ENCODE measurements at regions not wholly inside any gene's neighbourhood (a gene's known extent, or its start where the extent isn't known, plus 50 kb on each side); places are given as distances from the start of the nearest gene placed in this dataset.

DNA sequence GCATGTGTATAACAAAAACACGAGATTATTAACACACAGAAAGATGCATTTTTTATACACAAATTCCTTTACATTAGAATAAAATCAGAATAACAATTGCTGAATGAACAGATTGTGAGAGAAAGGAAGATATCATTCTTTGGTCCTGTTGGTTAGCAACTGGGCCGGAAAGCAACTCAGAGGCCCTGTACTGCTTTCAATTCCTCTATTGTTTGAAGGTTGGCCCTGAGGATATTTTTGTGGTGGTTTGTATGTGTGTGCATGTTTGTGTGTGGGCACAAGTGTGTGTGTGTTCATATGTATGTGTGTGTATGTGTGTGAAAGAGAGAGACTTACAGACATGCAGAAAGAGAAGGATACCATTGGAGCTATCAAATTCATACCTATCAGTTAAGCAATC lies 356.8 kb upstream of the DMAC1 start:
- no peak overlapping the region for H3K4ac ChIP-seq (ENCODE audit: low read depth, low read length)
- H3K9me3 ChIP-seq (ENCODE audit: control insufficient read depth, low read depth, low read length): no peaks in the 10 kb centered on the region
- H3K23me2 ChIP-seq (ENCODE audit: insufficient read length, low read depth, low read length, poor library complexity, severe bottlenecking): no peaks in the 10 kb centered on the region
- H3K14ac ChIP-seq (ENCODE audit: insufficient read depth, low read length): no peak overlapping the region
- H2BK5ac ChIP-seq (ENCODE audit: insufficient read length, low read length): no peak overlapping the region
- H3K56ac ChIP-seq (ENCODE audit: insufficient read length, low read depth, low read length): no peak overlapping the region
- Mint-ChIP-seq H3K4me3 (no peak overlapping the region), H3K36me3 (ENCODE audit: insufficient read depth in 1 of 3, low read depth in 3 of 3) (peaks cover 0 to 4% (median 0%) of the 10 kb centered on the region in 3 experiments; a peak in 2 of 7 replicates), H3K4me1 (peaks cover 2 to 5% of the 10 kb centered on the region in 2 experiments; a peak in 3 of 4 replicates), H3K9me3 (peaks cover 7 to 8% of the 10 kb centered on the region in 2 experiments; a peak in 4 of 5 replicates), H3K27ac (peak overlapping the region; percentile 15 to 95 (median 58); a peak in 4 of 7 replicates), H3K27me3 (ENCODE audit: low read depth) (no peaks in the 10 kb centered on the region; the same call in 1 of the 2 replicates)
- no peak overlapping the region for H2BK12ac ChIP-seq (ENCODE audit: insufficient read length, low read depth, low read length)
- no peak overlapping the region for H3K4me2 ChIP-seq (ENCODE audit: insufficient read depth, insufficient read length, low read length)
- no peak overlapping the region for H2AK5ac ChIP-seq (ENCODE audit: insufficient read length, low read length)
- H3K23ac ChIP-seq (ENCODE audit: insufficient read length, low read depth, low read length): no peak overlapping the region
- no peak overlapping the region for H2BK15ac ChIP-seq (ENCODE audit: low read depth, low read length)
- no peak for DNase-seq
- H2BK120ac ChIP-seq (ENCODE audit: low read depth, low read length, poor library complexity, severe bottlenecking): no peak overlapping the region
- H3K79me1 ChIP-seq (ENCODE audit: insufficient read depth, low read depth, low read length, poor library complexity, severe bottlenecking): no peaks in the 10 kb centered on the region
- no peaks in the 10 kb centered on the region for H3K27me3 ChIP-seq (ENCODE audit: insufficient read depth, low read length)
- no peaks in the 10 kb centered on the region for H3K79me2 ChIP-seq (ENCODE audit: insufficient read depth, low read length)
- no peak overlapping the region for H2BK20ac ChIP-seq (ENCODE audit: low read depth, low read length, poor library complexity, severe bottlenecking)
- H3K4me1 ChIP-seq (ENCODE audit: insufficient read depth, low read length): no peaks in the 10 kb centered on the region; the same call in 1 of the 2 replicates
- TF ChIP-seq, protein P1, sequence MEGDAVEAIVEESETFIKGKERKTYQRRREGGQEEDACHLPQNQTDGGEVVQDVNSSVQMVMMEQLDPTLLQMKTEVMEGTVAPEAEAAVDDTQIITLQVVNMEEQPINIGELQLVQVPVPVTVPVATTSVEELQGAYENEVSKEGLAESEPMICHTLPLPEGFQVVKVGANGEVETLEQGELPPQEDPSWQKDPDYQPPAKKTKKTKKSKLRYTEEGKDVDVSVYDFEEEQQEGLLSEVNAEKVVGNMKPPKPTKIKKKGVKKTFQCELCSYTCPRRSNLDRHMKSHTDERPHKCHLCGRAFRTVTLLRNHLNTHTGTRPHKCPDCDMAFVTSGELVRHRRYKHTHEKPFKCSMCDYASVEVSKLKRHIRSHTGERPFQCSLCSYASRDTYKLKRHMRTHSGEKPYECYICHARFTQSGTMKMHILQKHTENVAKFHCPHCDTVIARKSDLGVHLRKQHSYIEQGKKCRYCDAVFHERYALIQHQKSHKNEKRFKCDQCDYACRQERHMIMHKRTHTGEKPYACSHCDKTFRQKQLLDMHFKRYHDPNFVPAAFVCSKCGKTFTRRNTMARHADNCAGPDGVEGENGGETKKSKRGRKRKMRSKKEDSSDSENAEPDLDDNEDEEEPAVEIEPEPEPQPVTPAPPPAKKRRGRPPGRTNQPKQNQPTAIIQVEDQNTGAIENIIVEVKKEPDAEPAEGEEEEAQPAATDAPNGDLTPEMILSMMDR (conservative IDR thresholded peaks at IDR 0.05): no peak
- H4K8ac ChIP-seq (replicated peaks; ENCODE audit: insufficient read length, low read depth, low read length): no peak overlapping the region
- H3K9ac ChIP-seq (ENCODE audit: extremely low read depth, insufficient read length, low read length): no peak overlapping the region
- H4K91ac ChIP-seq (ENCODE audit: insufficient read length, low read depth, low read length): no peak overlapping the region
- no peak overlapping the region for H3T11ph ChIP-seq (ENCODE audit: low read length)
- H2AFZ ChIP-seq (ENCODE audit: low read length): peak overlapping the region; percentile 22
- H3K27ac ChIP-seq (ENCODE audit: insufficient read length, low read depth, low read length): no peak overlapping the region
- no CpG with 5 or more reads among the region's 2 CpGs for WGBS (ENCODE audit: extremely low coverage, insufficient read length, low lambda C conversion rate)
- no peak overlapping the region for H3K18ac ChIP-seq (ENCODE audit: insufficient read length, low read depth, low read length)
- H4K5ac ChIP-seq (ENCODE audit: insufficient read length, low read depth, low read length): no peak overlapping the region
- H4K20me1 ChIP-seq (ENCODE audit: control insufficient read depth, insufficient read depth, insufficient read length): no peaks in the 10 kb centered on the region

Measured in H9 (cell line).